AG10803 (cell line): ENCODE measurements at regions not wholly inside any gene's neighbourhood (a gene's known extent, or its start where the extent isn't known, plus 50 kb on each side); places are given as distances from the start of the nearest gene placed in this dataset.
A peak's percentile ranks its signal among the peaks of the same experiment; 100 is the strongest.

Experiments
- DNase-seq: peaks from one replicate; pipeline ENCODE4 v3.0.0; 2010; ENCODE audit warnings: low read depth
- H3K4me3 ChIP-seq: 2 replicates; pipeline ENCODE4 v1.5.1; 2011; ENCODE audit warnings: mild to moderate bottlenecking, low read length, control low read depth
- TF ChIP-seq, protein P1 (sequence below): conservative IDR thresholded peaks from 2 replicates; pipeline ENCODE4 v1.5.1; 2011; ENCODE audit warnings: mild to moderate bottlenecking, low read length, control low read depth, inconsistent platforms

- TF ChIP-seq, protein P1, sequence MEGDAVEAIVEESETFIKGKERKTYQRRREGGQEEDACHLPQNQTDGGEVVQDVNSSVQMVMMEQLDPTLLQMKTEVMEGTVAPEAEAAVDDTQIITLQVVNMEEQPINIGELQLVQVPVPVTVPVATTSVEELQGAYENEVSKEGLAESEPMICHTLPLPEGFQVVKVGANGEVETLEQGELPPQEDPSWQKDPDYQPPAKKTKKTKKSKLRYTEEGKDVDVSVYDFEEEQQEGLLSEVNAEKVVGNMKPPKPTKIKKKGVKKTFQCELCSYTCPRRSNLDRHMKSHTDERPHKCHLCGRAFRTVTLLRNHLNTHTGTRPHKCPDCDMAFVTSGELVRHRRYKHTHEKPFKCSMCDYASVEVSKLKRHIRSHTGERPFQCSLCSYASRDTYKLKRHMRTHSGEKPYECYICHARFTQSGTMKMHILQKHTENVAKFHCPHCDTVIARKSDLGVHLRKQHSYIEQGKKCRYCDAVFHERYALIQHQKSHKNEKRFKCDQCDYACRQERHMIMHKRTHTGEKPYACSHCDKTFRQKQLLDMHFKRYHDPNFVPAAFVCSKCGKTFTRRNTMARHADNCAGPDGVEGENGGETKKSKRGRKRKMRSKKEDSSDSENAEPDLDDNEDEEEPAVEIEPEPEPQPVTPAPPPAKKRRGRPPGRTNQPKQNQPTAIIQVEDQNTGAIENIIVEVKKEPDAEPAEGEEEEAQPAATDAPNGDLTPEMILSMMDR = no peak
- no peak overlapping the region for H3K4me3 ChIP-seq
- no peak for DNase-seq
These were observed 408.1 kb upstream of the USP24 start for GRCh38 chr1:55623311-55623710.

- no peak overlapping the region for H3K4me3 ChIP-seq
- no peak for DNase-seq
- TF ChIP-seq, protein P1 = no peak
These were observed 406.9 kb upstream of the USP24 start for GRCh38 chr1:55622074-55622473.

GRCh38 chr1:55618199-55618598 is 403.0 kb upstream of the USP24 start:
- TF ChIP-seq, protein P1 = no peak
- H3K4me3 ChIP-seq = no peak overlapping the region
- DNase-seq = no peak

DNA sequence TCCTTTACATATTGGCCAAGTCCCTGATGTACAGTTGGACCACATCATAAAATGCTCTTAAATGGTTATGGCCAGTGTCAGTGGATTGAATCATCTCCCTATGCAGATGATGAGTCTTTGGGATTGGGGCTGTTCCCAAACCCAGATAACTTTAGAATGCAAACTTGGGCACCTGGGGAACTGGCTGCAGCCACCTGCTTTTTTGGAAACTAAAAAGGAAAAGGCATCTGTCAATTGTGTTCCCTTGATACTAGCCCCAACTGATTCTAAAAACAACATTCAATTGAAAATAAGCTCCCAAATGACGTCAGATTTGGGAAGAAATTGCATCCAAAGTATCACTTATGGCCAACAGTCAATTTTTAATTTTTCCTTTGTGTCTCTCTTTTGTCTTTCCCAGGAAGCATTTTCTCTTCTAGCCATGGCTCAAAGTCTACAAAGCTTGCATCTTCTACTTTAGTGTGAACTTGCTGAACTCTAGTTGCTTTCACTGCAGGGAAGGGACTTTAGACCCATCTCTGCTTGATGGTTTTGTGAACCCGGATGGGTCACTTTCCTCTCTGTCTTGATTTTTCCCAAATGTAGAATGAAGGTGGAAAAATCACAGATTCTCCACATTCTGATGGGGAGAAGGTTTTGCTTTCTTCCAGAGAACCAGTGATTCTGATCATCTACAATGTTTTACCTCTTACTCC is 402.3 kb upstream of the USP24 start:
- TF ChIP-seq, protein P1 = no peak
- no peak overlapping the region for H3K4me3 ChIP-seq
- DNase-seq = no peak

GRCh38 chr1:55612988-55613387 is 397.8 kb upstream of the USP24 start:
- H3K4me3 ChIP-seq = no peak overlapping the region
- peak; percentile 90 for DNase-seq
- TF ChIP-seq, protein P1 = no peak

GRCh38 chr1:55611123-55611522 is 396.0 kb upstream of the USP24 start:
- H3K4me3 ChIP-seq = no peak overlapping the region
- peak; percentile 75 for DNase-seq
- TF ChIP-seq, protein P1 = peak; percentile 1

DNA sequence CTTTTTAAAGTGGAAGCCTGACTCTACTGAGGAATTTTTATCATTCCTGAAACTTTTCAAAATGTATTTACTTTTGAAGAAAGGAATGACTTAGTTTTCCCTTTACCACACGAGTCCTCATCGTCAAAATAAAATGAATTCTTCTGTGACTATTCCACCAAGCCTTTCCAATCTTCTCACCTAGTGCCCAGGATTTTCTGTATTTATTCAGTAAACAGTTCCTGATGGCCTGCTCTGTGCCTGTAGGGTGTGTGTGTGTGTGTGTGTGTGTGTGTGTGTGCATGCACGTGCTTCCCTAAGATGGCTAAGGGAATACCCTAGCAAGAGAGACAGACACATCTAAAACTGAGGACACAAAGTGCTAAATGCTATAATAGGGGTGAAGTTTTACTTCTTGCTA is 395.0 kb upstream of the USP24 start:
- no peak overlapping the region for H3K4me3 ChIP-seq
- TF ChIP-seq, protein P1 = no peak
- DNase-seq = peak; percentile 62
